ENCODE measurements at regions not wholly inside any gene's neighbourhood (a gene's known extent, or its start where the extent isn't known, plus 50 kb on each side); places are given as distances from the start of the nearest gene placed in this dataset.

GRCh38 chr1:34690269-34690668 lies 64.6 kb upstream of the GJB5 start:
- TF ChIP-seq CTCF (conservative IDR thresholded peaks at IDR 0.05 in 1 of 2, IDR thresholded peaks at IDR 0.05 in 1 of 2; ENCODE audit: low read depth in 1 of 2, low read length in 2 of 2) (no peak), EZH2 (IDR thresholded peaks at IDR 0.05; ENCODE audit: low read length, missing control alignments) (no peak)
